Keratinocyte (primary cell): ENCODE measurements at regions not wholly inside any gene's neighbourhood (a gene's known extent, or its start where the extent isn't known, plus 50 kb on each side); places are given as distances from the start of the nearest gene placed in this dataset.

Experiments
- EZH2 ChIP-seq: IDR thresholded peaks from one replicate; pipeline ENCODE4 v1.6.1; 2012; ENCODE audit warnings: inconsistent platforms, mild to moderate bottlenecking, low read length, moderate library complexity
- TF ChIP-seq, protein P1 (sequence below), 3 experiments: IDR thresholded peaks in 1 of 3; conservative IDR thresholded peaks in 1 of 3; optimal IDR thresholded peaks in 1 of 3; 2 replicates in 2 of 3; 3 replicates in 1 of 3; pipeline versions ENCODE3 to v1.5.1; 2011; ENCODE audit warnings: low read length in 3 of 3, mild to moderate bottlenecking in 3 of 3, moderate library complexity in 2 of 3, control low read depth in 1 of 3, inconsistent platforms in 1 of 3; ENCODE audit not compliant: insufficient read depth in 2 of 3; ENCODE audit errors: extremely low read depth in 1 of 3

DNA sequence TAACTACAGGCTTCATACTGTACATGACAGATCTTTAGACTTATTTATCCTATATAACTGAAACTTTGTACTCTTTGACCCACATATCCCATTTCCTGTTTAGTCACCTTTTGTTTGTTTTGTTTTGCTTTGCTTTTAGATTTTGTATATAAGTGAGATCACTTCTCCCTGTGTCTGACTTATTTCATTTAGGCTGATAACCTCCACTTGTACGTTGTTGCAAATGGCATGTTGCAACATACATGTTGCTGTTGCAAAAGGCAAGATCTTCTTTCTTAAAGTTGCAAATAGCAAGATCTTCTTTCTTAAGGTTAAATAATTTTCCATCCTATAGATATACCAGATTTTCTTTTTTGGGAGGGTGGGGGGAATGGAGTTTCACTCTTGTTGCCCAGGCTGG is 341.5 kb downstream of the OTUD1 start:
- TF ChIP-seq, protein P1, sequence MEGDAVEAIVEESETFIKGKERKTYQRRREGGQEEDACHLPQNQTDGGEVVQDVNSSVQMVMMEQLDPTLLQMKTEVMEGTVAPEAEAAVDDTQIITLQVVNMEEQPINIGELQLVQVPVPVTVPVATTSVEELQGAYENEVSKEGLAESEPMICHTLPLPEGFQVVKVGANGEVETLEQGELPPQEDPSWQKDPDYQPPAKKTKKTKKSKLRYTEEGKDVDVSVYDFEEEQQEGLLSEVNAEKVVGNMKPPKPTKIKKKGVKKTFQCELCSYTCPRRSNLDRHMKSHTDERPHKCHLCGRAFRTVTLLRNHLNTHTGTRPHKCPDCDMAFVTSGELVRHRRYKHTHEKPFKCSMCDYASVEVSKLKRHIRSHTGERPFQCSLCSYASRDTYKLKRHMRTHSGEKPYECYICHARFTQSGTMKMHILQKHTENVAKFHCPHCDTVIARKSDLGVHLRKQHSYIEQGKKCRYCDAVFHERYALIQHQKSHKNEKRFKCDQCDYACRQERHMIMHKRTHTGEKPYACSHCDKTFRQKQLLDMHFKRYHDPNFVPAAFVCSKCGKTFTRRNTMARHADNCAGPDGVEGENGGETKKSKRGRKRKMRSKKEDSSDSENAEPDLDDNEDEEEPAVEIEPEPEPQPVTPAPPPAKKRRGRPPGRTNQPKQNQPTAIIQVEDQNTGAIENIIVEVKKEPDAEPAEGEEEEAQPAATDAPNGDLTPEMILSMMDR (optimal IDR thresholded peaks at IDR 0.05 in 1 of 3, IDR thresholded peaks at IDR 0.05 in 1 of 3, conservative IDR thresholded peaks at IDR 0.05 in 1 of 3; ENCODE audit: extremely low read depth in 1 of 3, insufficient read depth in 2 of 3, low read length in 3 of 3) = no peak
- TF ChIP-seq EZH2 = no peak
